ENCODE measurements at regions not wholly inside any gene's neighbourhood (a gene's known extent, or its start where the extent isn't known, plus 50 kb on each side); places are given as distances from the start of the nearest gene placed in this dataset.

- Histone ChIP-seq H3K4me3 (ENCODE audit: low read length) (no peak overlapping the region), H3K9me3 (ENCODE audit: control insufficient read depth, insufficient read depth, low read length) (no peaks in the 10 kb centered on the region), H3K79me2 (ENCODE audit: control insufficient read depth, low read length) (no peaks in the 10 kb centered on the region), H4K20me1 (ENCODE audit: control insufficient read depth, insufficient read depth, low read depth, low read length) (no peaks in the 10 kb centered on the region), H3K9me2 (replicated peaks; ENCODE audit: control insufficient read depth, low read length) (no peaks in the 10 kb centered on the region), H3K4me1 (ENCODE audit: control insufficient read depth, low read length) (no peaks in the 10 kb centered on the region), H3K27me3 (ENCODE audit: control insufficient read depth, low read length) (no peaks in the 10 kb centered on the region), H3K27ac (ENCODE audit: low read depth, low read length) (no peak overlapping the region), H3F3A (ENCODE audit: control insufficient read depth, insufficient read depth) (no peaks in the 10 kb centered on the region), H3K36me3 (ENCODE audit: control insufficient read depth, low read length) (no peaks in the 10 kb centered on the region), H3K4me2 (ENCODE audit: low read length) (no peak overlapping the region)
- TF ChIP-seq, protein P1, sequence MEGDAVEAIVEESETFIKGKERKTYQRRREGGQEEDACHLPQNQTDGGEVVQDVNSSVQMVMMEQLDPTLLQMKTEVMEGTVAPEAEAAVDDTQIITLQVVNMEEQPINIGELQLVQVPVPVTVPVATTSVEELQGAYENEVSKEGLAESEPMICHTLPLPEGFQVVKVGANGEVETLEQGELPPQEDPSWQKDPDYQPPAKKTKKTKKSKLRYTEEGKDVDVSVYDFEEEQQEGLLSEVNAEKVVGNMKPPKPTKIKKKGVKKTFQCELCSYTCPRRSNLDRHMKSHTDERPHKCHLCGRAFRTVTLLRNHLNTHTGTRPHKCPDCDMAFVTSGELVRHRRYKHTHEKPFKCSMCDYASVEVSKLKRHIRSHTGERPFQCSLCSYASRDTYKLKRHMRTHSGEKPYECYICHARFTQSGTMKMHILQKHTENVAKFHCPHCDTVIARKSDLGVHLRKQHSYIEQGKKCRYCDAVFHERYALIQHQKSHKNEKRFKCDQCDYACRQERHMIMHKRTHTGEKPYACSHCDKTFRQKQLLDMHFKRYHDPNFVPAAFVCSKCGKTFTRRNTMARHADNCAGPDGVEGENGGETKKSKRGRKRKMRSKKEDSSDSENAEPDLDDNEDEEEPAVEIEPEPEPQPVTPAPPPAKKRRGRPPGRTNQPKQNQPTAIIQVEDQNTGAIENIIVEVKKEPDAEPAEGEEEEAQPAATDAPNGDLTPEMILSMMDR (IDR thresholded peaks at IDR 0.05; ENCODE audit: low read depth, low read length, poor library complexity, severe bottlenecking) = no peak
- no peak for TF ChIP-seq EZH2phosphoT487 (IDR thresholded peaks at IDR 0.05; ENCODE audit: borderline replicate concordance, low read length)
Observed at GRCh38 chr10:29069941-29070340, 218.9 kb upstream of the LYZL1 start.

DNA sequence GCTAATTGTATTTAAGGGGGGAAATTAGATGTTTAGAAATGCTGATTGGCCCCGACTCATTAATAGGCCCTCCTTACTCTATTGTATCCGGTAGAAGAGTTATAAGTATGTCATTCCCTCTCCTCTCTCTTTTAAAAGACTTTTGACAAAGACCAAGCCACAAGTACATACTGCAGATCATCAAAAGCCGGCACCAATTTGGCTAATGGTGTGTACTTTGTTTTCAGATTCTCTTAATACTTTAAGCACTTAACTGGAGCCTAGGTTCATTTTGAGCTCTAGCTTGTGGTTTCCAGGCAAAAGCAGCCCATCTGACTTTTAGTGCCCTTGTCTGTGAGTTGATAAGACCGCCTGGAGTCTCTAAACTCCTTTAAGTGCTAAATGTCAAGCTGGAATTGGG, 210.0 kb upstream of the LYZL1 start:
- no peaks in the 10 kb centered on the region for H4K20me1 ChIP-seq (ENCODE audit: control insufficient read depth, insufficient read depth, low read depth, low read length)
- no peaks in the 10 kb centered on the region for H3K9me2 ChIP-seq (replicated peaks; ENCODE audit: control insufficient read depth, low read length)
- H3K79me2 ChIP-seq (ENCODE audit: control insufficient read depth, low read length) = no peaks in the 10 kb centered on the region
- H3K9me3 ChIP-seq (ENCODE audit: control insufficient read depth, insufficient read depth, low read length) = no peaks in the 10 kb centered on the region
- no peak overlapping the region for H3K27ac ChIP-seq (ENCODE audit: low read depth, low read length)
- H3K4me1 ChIP-seq (ENCODE audit: control insufficient read depth, low read length) = no peaks in the 10 kb centered on the region
- no peak overlapping the region for H3K4me2 ChIP-seq (ENCODE audit: low read length)
- no peaks in the 10 kb centered on the region for H3K36me3 ChIP-seq (ENCODE audit: control insufficient read depth, low read length)
- H3K27me3 ChIP-seq (ENCODE audit: control insufficient read depth, low read length) = no peaks in the 10 kb centered on the region
- H3F3A ChIP-seq (ENCODE audit: control insufficient read depth, insufficient read depth) = no peaks in the 10 kb centered on the region
- TF ChIP-seq, protein P1 (IDR thresholded peaks at IDR 0.05; ENCODE audit: low read depth, low read length, poor library complexity, severe bottlenecking) = no peak
- no peak overlapping the region for H3K4me3 ChIP-seq (ENCODE audit: low read length)

DNA sequence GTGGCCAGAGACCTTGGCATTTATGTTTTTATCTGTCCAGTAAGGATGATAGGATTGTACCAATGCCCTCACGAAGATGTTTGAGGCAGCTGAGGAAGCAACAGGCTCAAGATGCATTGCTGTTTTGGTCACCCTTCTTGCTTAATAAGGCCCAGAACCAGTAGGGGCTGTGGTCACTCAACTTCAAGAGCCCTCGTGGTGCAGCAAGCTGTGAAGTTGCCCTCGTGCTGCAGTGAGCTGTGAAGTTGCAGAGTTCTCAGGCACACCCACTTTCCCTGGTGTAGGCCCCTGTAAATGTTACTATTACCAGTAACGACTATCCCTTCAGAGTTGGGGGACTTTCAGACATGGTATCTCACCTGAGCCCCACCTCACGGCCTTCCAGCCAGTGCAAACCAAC, 207.6 kb upstream of the LYZL1 start:
- H3K4me3 ChIP-seq (ENCODE audit: low read length) = no peak overlapping the region
- no peaks in the 10 kb centered on the region for H3K27me3 ChIP-seq (ENCODE audit: control insufficient read depth, low read length)
- H4K20me1 ChIP-seq (ENCODE audit: control insufficient read depth, insufficient read depth, low read depth, low read length) = no peaks in the 10 kb centered on the region
- H3K4me1 ChIP-seq (ENCODE audit: control insufficient read depth, low read length) = no peaks in the 10 kb centered on the region
- no peaks in the 10 kb centered on the region for H3K9me2 ChIP-seq (replicated peaks; ENCODE audit: control insufficient read depth, low read length)
- H3K36me3 ChIP-seq (ENCODE audit: control insufficient read depth, low read length) = no peaks in the 10 kb centered on the region
- H3K27ac ChIP-seq (ENCODE audit: low read depth, low read length) = no peak overlapping the region
- H3K79me2 ChIP-seq (ENCODE audit: control insufficient read depth, low read length) = no peaks in the 10 kb centered on the region
- no peaks in the 10 kb centered on the region for H3F3A ChIP-seq (ENCODE audit: control insufficient read depth, insufficient read depth)
- TF ChIP-seq EZH2phosphoT487 (IDR thresholded peaks at IDR 0.05; ENCODE audit: borderline replicate concordance, low read length) = no peak
- TF ChIP-seq, protein P1 (IDR thresholded peaks at IDR 0.05; ENCODE audit: low read depth, low read length, poor library complexity, severe bottlenecking) = no peak
- no peaks in the 10 kb centered on the region for H3K9me3 ChIP-seq (ENCODE audit: control insufficient read depth, insufficient read depth, low read length)
- H3K4me2 ChIP-seq (ENCODE audit: low read length) = no peak overlapping the region

Data from DOHH2 (cell line).